Neural cell (in vitro differentiated cells): ENCODE measurements at regions not wholly inside any gene's neighbourhood (a gene's known extent, or its start where the extent isn't known, plus 50 kb on each side); places are given as distances from the start of the nearest gene placed in this dataset.

Source experiments
- EZH2 ChIP-seq: fragments of 200-600, 300-800 bp; shearing (Covaris generic), sonication (generic); IDR thresholded peaks from 2 replicates; pipeline ENCODE4 v1.6.1; 2014; ENCODE audit warnings: antibody characterized with exemption, low read length, borderline replicate concordance, mild to moderate bottlenecking; ENCODE audit not compliant: insufficient read depth, poor library complexity, severe bottlenecking
- POLR2AphosphoS5 ChIP-seq: IDR thresholded peaks from 2 replicates; pipeline ENCODE4 v1.6.1; 2012
- RAD21 ChIP-seq: fragments of 450-650 bp; conservative IDR thresholded peaks from 2 replicates; pipeline ENCODE4 v1.6.1; 2014; ENCODE audit warnings: antibody characterized with exemption, mild to moderate bottlenecking, moderate library complexity
- TAF1 ChIP-seq: IDR thresholded peaks from 2 replicates; pipeline ENCODE4 v1.6.1; 2012; ENCODE audit warnings: low read depth
- TF ChIP-seq, protein P1 (sequence below): fragments of 450-650 bp; IDR thresholded peaks from 2 replicates; pipeline ENCODE4 v1.5.1; 2014; ENCODE audit warnings: antibody characterized with exemption, mild to moderate bottlenecking, moderate library complexity; ENCODE audit not compliant: poor library complexity, severe bottlenecking

DNA sequence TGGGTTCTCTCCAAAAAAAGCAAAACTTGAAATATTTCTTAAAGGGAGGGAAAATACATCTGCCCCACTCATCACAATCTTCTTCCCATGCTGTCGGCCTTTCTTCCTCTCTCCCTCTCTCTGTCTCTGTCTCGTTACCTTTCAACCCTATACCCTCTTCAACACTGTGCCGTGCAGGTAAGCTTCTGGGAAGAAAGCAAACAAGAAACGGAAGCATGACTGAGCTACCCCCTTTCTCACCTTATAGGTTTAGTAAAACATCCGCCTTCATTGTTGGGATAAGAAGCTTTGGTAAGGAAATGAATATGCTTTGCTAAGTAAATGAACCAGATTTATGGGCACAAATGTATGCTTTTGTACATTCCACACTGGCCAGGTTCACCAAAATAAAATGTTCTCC is 63.0 kb downstream of the TMEM30B start:
- TF ChIP-seq POLR2AphosphoS5 (no peak), EZH2 (no peak), TAF1 (no peak), RAD21 (no peak)
- TF ChIP-seq, protein P1, sequence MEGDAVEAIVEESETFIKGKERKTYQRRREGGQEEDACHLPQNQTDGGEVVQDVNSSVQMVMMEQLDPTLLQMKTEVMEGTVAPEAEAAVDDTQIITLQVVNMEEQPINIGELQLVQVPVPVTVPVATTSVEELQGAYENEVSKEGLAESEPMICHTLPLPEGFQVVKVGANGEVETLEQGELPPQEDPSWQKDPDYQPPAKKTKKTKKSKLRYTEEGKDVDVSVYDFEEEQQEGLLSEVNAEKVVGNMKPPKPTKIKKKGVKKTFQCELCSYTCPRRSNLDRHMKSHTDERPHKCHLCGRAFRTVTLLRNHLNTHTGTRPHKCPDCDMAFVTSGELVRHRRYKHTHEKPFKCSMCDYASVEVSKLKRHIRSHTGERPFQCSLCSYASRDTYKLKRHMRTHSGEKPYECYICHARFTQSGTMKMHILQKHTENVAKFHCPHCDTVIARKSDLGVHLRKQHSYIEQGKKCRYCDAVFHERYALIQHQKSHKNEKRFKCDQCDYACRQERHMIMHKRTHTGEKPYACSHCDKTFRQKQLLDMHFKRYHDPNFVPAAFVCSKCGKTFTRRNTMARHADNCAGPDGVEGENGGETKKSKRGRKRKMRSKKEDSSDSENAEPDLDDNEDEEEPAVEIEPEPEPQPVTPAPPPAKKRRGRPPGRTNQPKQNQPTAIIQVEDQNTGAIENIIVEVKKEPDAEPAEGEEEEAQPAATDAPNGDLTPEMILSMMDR = no peak
